NCI-H2029 treated with DMSO at 0.1 percent for 48 hours (cell line): ENCODE measurements at regions not wholly inside any gene's neighbourhood (a gene's known extent, or its start where the extent isn't known, plus 50 kb on each side); places are given as distances from the start of the nearest gene placed in this dataset.

ENCODE experiments used
- DNase-seq: peaks from one replicate; lab custom pipeline; 2025; lab: John Stamatoyannopoulos, UW

DNA sequence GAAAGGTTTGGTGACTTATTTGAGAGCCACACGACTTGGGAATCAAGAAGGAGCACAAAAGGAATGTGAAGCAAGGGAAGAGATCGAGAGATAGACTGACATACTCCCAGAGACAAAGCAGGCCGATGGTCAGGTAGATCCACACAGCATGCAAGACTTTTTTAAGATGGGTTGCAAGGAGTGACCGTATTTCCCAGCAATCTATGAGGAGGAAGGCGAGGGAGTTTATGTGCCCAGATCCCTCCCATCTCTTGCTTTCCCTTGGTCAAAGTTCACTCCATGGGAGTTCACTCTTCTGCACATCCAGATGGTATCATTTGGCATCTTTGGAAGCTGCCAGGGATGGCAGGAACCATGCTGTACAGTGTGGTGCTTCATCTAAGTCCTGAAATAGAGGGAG is 148.9 kb downstream of the RMI1 start:
- no peak for DNase-seq

DNA sequence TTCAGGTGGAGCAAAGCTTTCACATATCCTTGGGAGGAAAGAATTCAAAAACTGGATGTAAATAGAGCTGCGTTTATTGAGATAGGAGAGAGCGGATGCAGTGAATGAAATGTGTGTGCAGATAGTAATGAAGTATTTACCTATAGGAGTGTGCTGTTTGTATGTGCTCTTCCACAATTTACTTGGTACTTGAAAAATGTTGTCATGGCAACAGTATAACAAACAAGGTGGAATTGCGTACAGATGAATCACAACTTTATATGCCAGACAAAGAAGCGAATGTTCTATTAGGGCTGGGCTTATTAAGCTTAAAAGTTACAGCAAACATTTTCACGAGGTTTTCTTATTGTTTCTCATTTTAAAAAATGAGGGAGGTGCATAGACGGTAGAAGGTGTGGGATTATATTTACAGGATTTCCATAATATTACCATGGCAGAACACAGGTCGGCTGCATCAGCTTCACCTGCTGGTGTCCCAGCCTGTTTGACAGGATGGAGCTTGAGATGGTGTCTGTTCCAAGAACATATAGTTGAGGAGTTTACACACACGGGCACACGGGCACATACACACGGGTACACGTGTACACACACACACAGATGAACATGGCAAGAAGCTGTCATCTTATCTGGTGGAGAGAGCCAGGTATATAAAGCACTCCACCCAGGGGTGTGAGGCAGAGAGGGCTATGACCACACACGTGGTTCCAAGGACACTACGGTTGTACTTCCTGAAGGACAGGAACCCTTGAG is 155.7 kb downstream of the RMI1 start:
- DNase-seq, result peak; percentile 68

- DNase-seq, result no peak
Measured at GRCh38 chr9:84137968-84138367, 157.4 kb downstream of the RMI1 start.

- no peak for DNase-seq
Measured at GRCh38 chr9:84138541-84138940, 157.9 kb downstream of the RMI1 start.

DNA sequence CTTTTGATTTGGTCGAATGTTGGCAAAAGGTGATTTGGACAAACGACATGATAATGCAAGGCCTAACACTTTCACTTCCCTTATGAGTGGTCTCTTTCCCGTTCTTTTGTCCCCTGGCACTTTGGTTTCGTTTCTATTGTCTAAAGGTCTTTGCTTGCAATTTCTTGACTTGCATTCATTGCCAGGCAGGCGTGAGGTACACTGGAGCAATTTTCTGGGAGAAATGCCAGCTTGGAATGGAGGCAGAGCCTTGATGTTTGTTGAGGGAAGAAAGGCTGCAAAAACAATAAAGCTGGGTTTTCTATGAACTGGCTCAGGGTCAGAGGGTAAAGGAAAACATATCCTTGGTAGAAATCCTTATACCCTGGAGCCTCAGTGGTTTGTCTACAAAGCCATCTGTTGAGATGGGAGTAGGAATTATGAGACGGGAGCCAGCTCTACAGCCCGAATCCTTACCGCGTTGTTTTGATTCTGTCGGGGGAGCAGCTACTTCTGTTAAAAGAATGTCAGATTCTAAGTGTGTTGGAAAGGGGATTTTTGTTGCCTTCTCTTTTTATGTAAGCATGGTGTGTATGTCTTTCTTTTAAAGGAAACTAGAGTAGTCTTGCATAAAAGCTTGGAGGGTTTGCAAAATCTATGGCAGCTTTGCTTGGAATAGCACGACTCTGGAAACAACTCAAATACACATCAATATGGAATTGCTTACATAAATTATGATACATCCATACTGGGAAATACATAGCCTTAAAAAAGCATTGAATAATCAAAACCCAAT is 158.9 kb downstream of the RMI1 start:
- DNase-seq, result peak; percentile 97

DNA sequence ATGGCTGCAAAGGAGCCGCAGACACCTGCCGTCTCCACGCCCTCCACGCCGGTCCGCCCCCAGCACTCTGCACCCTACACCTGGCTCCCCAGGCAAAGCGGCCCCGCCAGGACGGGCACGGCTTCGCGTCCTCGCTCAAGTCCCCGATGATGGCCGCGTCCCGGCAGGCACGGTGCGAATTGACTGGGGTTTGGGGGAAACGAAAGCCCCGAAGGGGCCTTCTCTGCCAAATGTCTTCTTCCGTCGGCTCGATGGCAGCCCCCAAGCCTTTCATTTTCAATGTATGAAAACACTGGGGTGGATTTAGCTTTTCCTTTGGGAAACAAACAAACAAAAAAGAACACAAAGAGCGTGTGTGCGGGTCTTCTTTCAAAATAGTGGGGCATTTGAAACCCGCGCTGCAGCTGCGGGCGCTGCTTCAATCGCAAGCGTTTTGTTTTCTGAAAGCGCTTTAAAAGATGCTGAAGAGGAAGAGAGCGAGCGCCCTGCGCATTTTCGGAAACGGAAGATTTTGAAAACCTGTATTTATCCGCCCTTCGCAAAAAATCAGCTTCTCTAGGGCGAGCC is 160.0 kb downstream of the RMI1 start:
- DNase-seq, result no peak

- DNase-seq, result peak; percentile 49
Measured at GRCh38 chr9:84141741-84142370, 161.3 kb downstream of the RMI1 start.

GRCh38 chr9:84145031-84145430 is 164.4 kb downstream of the RMI1 start:
- DNase-seq, result no peak

- no peak for DNase-seq
Measured at GRCh38 chr9:84145780-84146179, 165.2 kb downstream of the RMI1 start.

- DNase-seq, result no peak
Measured at GRCh38 chr9:84146893-84147710, 166.5 kb downstream of the RMI1 start.

GRCh38 chr9:84151236-84151635 is 170.6 kb downstream of the RMI1 start:
- DNase-seq, result no peak

GRCh38 chr9:84151640-84152039 is 171.0 kb downstream of the RMI1 start:
- DNase-seq, result peak; percentile 35

DNA sequence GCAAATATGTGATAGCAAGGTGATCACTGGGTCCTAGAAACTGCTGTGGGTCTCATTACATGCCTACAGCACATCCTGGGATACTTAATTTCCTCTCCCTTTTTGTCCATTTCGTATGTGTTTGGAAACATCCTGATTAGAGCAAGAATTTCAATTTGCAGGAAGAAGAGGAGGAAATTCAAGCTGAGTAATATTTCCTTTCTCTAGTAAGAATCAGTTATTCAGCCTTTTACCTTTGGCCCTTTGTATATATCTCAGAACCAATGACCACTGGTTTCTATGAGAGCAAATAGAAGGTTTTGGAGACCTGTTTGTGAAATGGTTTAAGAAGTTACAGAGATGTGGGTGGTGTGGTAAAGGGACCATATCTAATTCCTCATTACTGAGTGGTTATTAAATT is 171.6 kb downstream of the RMI1 start:
- no peak for DNase-seq

DNA sequence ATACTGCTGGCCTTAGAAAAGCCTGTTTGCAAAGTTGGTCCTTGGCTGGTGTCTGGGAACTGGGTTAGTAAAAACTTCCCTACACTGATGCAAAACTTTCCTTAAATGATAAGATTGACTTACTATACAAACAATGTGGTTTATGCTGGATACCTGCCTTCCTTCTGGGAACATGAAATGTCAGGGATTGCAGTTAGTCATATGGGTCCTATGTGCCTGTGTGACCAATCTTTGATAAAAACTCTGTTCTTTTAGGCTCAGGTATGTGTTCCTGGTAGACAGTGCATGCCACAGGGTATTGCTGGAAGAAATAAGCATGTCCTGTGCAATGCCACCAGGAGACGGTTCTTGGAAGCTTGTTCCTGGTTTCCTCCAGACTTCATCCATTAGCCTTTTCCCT is 173.3 kb downstream of the RMI1 start:
- no peak for DNase-seq

DNA sequence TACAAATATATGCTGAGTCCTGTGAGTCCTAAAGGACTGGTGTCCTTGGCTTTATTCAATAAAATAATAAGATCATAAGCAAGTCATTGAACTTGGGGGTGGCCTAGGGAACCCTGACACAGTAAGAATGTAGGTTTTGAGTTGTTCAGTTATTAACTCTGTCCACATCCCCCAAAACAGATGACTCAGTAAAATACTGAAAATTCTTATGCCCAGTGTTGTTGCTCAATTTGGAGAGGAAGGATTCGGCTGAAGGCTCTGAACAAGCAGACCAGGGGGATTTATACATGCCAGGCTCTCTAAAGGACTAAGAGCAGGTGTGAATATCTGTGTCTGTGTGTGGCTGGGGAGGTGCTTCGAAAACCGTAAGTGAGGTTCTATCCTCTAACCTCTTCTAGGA is 173.7 kb downstream of the RMI1 start:
- no peak for DNase-seq

GRCh38 chr9:84163052-84163650 is 177.4 kb downstream of the SLC28A3 start:
- DNase-seq, result no peak

- DNase-seq, result no peak
Measured at GRCh38 chr9:84166891-84167290, 173.7 kb downstream of the SLC28A3 start.

DNA sequence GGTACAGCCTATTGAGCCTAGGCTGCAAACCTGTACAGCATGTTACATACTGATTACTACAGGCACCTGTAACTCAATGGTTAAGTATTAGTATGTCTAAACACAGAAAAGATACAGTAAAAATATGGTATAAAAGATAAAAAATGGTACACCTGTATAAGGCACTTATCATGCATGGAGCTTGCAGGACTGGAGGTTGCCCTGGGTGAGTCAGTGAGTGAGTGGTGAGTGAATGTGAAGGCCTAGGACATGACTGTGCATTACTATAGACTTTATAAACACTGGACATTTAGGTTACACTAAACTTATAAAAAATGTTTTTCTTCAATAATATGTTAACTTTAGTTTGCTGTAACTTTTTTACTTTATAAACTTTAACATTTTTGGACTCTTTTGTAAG is 171.3 kb downstream of the SLC28A3 start:
- no peak for DNase-seq

DNA sequence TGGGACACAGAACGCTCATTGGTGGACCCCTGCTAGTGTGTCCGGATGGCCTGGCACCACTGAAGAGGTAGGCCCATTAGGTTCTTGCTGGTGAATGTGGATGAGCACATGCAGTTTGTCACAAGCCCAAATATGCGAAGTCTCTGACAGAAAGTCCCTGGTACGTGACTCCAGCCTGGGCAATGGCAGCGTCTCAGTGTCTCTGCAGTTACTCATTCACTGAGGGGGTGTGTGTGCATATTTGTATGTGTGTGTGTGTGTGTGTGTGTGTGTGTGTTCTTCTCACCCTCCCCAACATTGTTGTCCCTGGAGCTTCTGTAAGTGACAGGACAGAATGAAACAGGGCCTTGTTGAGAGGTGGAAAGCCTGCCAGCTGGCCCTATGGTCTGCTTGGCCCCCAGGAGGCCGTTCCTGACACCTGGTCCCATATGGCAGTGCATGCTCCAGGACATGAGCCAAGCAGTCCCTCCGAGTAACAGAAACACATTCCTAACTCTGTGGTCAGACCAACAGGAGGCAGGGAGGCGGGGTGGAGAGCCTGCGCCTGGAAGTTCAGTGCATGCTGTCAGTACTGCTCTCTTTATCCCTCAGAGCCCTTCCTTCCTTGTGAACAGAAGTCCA is 169.9 kb downstream of the SLC28A3 start:
- DNase-seq, result no peak

- DNase-seq, result no peak
Measured at GRCh38 chr9:84173961-84174360, 166.6 kb downstream of the SLC28A3 start.

- no peak for DNase-seq
Measured at GRCh38 chr9:84174486-84174885, 166.1 kb downstream of the SLC28A3 start.
